ENCODE measurements at regions not wholly inside any gene's neighbourhood (a gene's known extent, or its start where the extent isn't known, plus 50 kb on each side); places are given as distances from the start of the nearest gene placed in this dataset.

GRCh38 chr12:30484658-30485057 is 211.0 kb downstream of the IPO8 start:
- no peak for TF ChIP-seq CTCF (IDR thresholded peaks at IDR 0.05; ENCODE audit: low read depth, low read length)
- no peak overlapping the region for H3K4me3 ChIP-seq (replicated peaks in 1 of 2; ENCODE audit: low read depth in 2 of 2, low read length in 2 of 2)
- no peak for DNase-seq (ENCODE audit: low read depth in 2 of 2)

GRCh38 chr12:30482650-30483049 is 213.0 kb downstream of the IPO8 start:
- no peak overlapping the region for H3K4me3 ChIP-seq (replicated peaks in 1 of 2; ENCODE audit: low read depth in 2 of 2, low read length in 2 of 2)
- no peak for TF ChIP-seq CTCF (IDR thresholded peaks at IDR 0.05; ENCODE audit: low read depth, low read length)
- no peak for DNase-seq (ENCODE audit: low read depth in 2 of 2)

- TF ChIP-seq CTCF (IDR thresholded peaks at IDR 0.05; ENCODE audit: low read depth, low read length): no peak
- H3K4me3 ChIP-seq (replicated peaks in 1 of 2; ENCODE audit: low read depth in 2 of 2, low read length in 2 of 2): no peak overlapping the region
- DNase-seq (ENCODE audit: low read depth in 2 of 2): no peak
Measured at GRCh38 chr12:30473274-30473673, 222.4 kb downstream of the IPO8 start.

GRCh38 chr12:30466093-30466585 is 229.5 kb downstream of the IPO8 start:
- no peak for DNase-seq (ENCODE audit: low read depth in 2 of 2)
- TF ChIP-seq CTCF (IDR thresholded peaks at IDR 0.05; ENCODE audit: low read depth, low read length): no peak
- no peak overlapping the region for H3K4me3 ChIP-seq (replicated peaks in 1 of 2; ENCODE audit: low read depth in 2 of 2, low read length in 2 of 2)

GRCh38 chr12:30463636-30464035 is 232.0 kb downstream of the IPO8 start:
- no peak for TF ChIP-seq CTCF (IDR thresholded peaks at IDR 0.05; ENCODE audit: low read depth, low read length)
- no peak overlapping the region for H3K4me3 ChIP-seq (replicated peaks in 1 of 2; ENCODE audit: low read depth in 2 of 2, low read length in 2 of 2)
- DNase-seq (ENCODE audit: low read depth in 2 of 2): no peak

- DNase-seq (ENCODE audit: low read depth in 2 of 2): no peak
- no peak for TF ChIP-seq CTCF (IDR thresholded peaks at IDR 0.05; ENCODE audit: low read depth, low read length)
- H3K4me3 ChIP-seq (replicated peaks in 1 of 2; ENCODE audit: low read depth in 2 of 2, low read length in 2 of 2): no peak overlapping the region
Measured at GRCh38 chr12:30462249-30462648, 233.4 kb downstream of the IPO8 start.

- no peak for TF ChIP-seq CTCF (IDR thresholded peaks at IDR 0.05; ENCODE audit: low read depth, low read length)
- H3K4me3 ChIP-seq (replicated peaks in 1 of 2; ENCODE audit: low read depth in 2 of 2, low read length in 2 of 2): no peak overlapping the region
- no peak for DNase-seq (ENCODE audit: low read depth in 2 of 2)
Measured at GRCh38 chr12:30461026-30461615, 234.5 kb downstream of the IPO8 start.
